Tibial nerve (tissue), 4 donors: ENCODE measurements at regions not wholly inside any gene's neighbourhood (a gene's known extent, or its start where the extent isn't known, plus 50 kb on each side); places are given as distances from the start of the nearest gene placed in this dataset.
A peak's percentile ranks its signal among the peaks of the same experiment; 100 is the strongest.

ENCODE experiments used
- DNase-seq, 2 donors: peaks; one replicate each; pipeline ENCODE4 v3.0.0-alpha.2; 2019; ENCODE audit warnings: low spot score in 2 of 2
- H3K27ac ChIP-seq, 4 donors: fragments of 200-600 bp; sonication (generic) in 3 of 4; one replicate each; pipeline ENCODE4 v1.5.1; 2017 to 2019; ENCODE audit warnings: mild to moderate bottlenecking in 1 of 4
- H3K27me3 ChIP-seq, 2 donors: fragments of 200-600 bp; sonication (generic) in 1 of 2; one replicate each; pipeline versions ENCODE4 v1.5.1 to v1.6.0; 2017 to 2019
- H3K36me3 ChIP-seq, 3 donors: fragments of 200-600 bp; sonication (generic); one replicate each; pipeline ENCODE4 v1.5.1; 2018 to 2019
- H3K4me1 ChIP-seq, 4 donors: fragments of 200-600 bp; sonication (generic) in 3 of 4; one replicate each; pipeline ENCODE4 v1.5.1; 2017 to 2019
- H3K4me3 ChIP-seq, 4 donors: fragments of 200-600 bp; sonication (generic) in 3 of 4; one replicate each; pipeline ENCODE4 v1.5.1; 2017 to 2019; ENCODE audit warnings: mild to moderate bottlenecking in 1 of 4, moderate library complexity in 1 of 4
- H3K9me3 ChIP-seq, 4 donors: fragments of 200-600 bp; sonication (generic) in 3 of 4; one replicate each; pipeline ENCODE4 v1.5.1; 2017 to 2019
- CTCF ChIP-seq, 5 experiments: fragments of 200-600 bp in 3 of 5; fragments of 450-650 bp in 2 of 5; sonication (generic) in 3 of 5; IDR thresholded peaks; one replicate each; pipeline ENCODE4 v1.5.1; 2016 to 2019; ENCODE audit warnings: antibody characterized with exemption in 5 of 5, mild to moderate bottlenecking in 3 of 5, moderate library complexity in 2 of 5
- EP300 ChIP-seq, 2 donors: sonication (generic); formaldehyde crosslinking; IDR thresholded peaks; one replicate each; pipeline ENCODE4 v1.6.1; 2017; ENCODE audit warnings: antibody characterized with exemption in 2 of 2, mild to moderate bottlenecking in 1 of 2
- POLR2A ChIP-seq, 2 donors: fragments of 450-650 bp; IDR thresholded peaks; one replicate each; pipeline ENCODE4 v1.6.1; 2017; ENCODE audit warnings: antibody characterized with exemption in 2 of 2, mild to moderate bottlenecking in 2 of 2, moderate library complexity in 2 of 2
- WGBS, 2 donors: methylation state at CpG; one replicate each; pipeline ENCODE4 v1.1.5; 2018; 5-methylcytosine and 5-hydroxymethylcytosine counted together

DNA sequence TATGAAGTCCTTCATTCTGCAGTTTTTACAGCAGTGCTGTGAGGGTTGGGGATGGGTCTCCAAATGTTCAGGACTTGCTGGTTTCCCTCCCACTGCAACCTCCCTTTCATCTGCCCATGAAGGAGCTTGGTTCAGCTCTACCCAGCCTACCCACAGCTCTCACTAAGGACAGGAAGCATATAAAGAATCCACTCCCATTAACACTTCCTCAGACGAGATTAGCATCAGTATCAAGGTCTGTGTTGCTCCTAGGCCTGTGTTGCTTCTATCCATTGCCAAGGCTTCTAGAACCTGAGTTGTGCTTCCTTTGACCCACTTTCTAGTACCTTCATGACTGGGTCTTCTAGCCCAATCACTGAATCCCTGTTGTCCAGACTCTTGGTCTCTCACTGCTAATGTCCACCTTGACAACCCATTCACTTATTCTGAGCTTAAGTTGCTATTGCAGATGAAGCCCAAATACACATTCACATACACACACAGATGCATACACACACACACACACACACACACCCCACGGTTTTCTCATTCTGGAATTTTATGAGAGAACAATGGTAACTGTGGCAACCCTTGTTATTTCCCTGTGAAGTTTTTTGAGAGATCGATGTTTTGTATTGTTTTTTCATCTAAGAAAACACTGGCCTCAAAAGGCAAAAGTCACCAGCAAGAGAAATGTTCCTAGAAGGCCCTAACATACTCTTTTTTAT is 248.1 kb downstream of the MTERF1 start:
- no peak for DNase-seq
- TF ChIP-seq CTCF (IDR thresholded peaks at IDR 0.05): no peak
- TF ChIP-seq EP300 (IDR thresholded peaks at IDR 0.05): no peak
- no peak for TF ChIP-seq POLR2A (IDR thresholded peaks at IDR 0.05)
- Histone ChIP-seq H3K9me3 (no peaks in the 10 kb centered on the region), H3K4me3 (no peak overlapping the region), H3K4me1 (peaks cover 0 to 8% (median 0%) of the 10 kb centered on the region in 4 donors), H3K27ac (no peak overlapping the region), H3K27me3 (no peaks in the 10 kb centered on the region), H3K36me3 (no peaks in the 10 kb centered on the region)
- 35 to 47% methylated on average over 3 of the region's 3 CpGs for WGBS, 2 donors

DNA sequence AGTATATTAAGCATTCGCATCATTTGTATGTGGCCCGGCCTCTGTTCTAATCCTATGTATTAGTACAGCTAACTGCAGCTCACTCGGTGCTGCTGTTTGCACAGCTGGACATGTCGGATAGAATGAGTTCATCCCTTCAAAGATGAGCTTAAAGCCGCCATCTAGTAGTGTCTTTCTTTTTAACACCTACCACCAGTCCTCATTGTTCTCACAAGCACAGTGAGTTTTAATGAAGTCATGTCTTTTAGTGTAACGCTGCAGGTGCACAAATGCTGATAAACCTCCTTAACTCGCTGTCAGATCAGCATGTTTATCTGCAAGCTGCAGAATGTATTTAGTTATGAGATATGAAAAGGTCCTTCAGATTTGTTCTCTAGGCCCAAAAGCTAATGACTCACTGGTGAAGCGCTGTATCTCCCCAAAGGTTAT is 247.5 kb downstream of the MTERF1 start:
- no peak for TF ChIP-seq POLR2A (IDR thresholded peaks at IDR 0.05)
- TF ChIP-seq EP300 (IDR thresholded peaks at IDR 0.05): no peak
- TF ChIP-seq CTCF (IDR thresholded peaks at IDR 0.05): no peak
- H3K27me3 ChIP-seq: no peaks in the 10 kb centered on the region
- H3K4me1 ChIP-seq: peaks cover 0 to 8% (median 0%) of the 10 kb centered on the region in 4 donors
- H3K9me3 ChIP-seq: no peaks in the 10 kb centered on the region
- H3K36me3 ChIP-seq: no peaks in the 10 kb centered on the region
- no peak overlapping the region for H3K4me3 ChIP-seq
- DNase-seq: no peak
- WGBS, 2 donors: 62 to 70% methylated on average over 8 of the region's 8 CpGs
- H3K27ac ChIP-seq: no peak overlapping the region

- TF ChIP-seq CTCF (IDR thresholded peaks at IDR 0.05): no peak
- TF ChIP-seq POLR2A (IDR thresholded peaks at IDR 0.05): no peak
- no peak for TF ChIP-seq EP300 (IDR thresholded peaks at IDR 0.05)
- no peaks in the 10 kb centered on the region for H3K36me3 ChIP-seq
- H3K4me1 ChIP-seq: peaks cover 0 to 7% (median 0%) of the 10 kb centered on the region in 4 donors
- H3K27ac ChIP-seq: no peak overlapping the region
- no peaks in the 10 kb centered on the region for H3K9me3 ChIP-seq
- 63 to 73% methylated on average over 3 of the region's 3 CpGs for WGBS, 2 donors
- no peak for DNase-seq
- H3K4me3 ChIP-seq: no peak overlapping the region
- H3K27me3 ChIP-seq: no peaks in the 10 kb centered on the region
These were observed 245.9 kb downstream of the MTERF1 start for GRCh38 chr7:91634485-91635177.

DNA sequence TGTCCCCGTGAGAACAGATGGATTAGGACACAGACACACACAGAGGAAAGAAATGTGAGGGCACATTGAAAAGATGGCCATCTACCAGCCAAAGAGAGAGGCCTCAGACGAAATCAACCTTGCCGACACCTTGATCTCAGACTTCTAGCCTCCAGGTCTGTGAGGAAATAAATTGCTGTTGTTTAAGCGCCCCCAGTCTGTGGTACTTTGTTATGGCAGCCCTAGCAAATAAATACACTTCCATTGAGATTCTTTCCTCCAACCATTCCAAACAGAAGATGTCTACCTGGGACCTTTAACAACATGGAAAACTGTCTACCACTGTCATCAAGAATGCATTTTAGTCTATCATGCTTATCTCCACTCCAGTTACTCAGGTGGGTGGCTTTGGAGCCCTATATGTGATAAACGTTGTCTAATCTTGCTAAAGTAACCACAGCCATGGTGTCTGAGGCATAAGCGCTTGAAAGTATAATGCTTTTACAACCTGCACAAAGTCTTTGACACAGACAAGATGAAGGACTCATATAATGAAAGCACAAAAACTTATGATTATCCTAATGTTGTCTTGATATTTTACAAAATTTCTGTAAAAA is 244.3 kb downstream of the MTERF1 start:
- TF ChIP-seq POLR2A (IDR thresholded peaks at IDR 0.05): no peak
- TF ChIP-seq CTCF (IDR thresholded peaks at IDR 0.05): peak; percentile 26 to 32 (median 29)
- no peak for TF ChIP-seq EP300 (IDR thresholded peaks at IDR 0.05)
- no peaks in the 10 kb centered on the region for H3K27me3 ChIP-seq

GRCh38 chr7:91636728-91637127 is 243.8 kb downstream of the MTERF1 start:
- no peaks in the 10 kb centered on the region for H3K36me3 ChIP-seq
- H3K27ac ChIP-seq: no peak overlapping the region
- TF ChIP-seq POLR2A (IDR thresholded peaks at IDR 0.05): no peak
- no peak for TF ChIP-seq CTCF (IDR thresholded peaks at IDR 0.05)
- peaks cover 0 to 4% (median 0%) of the 10 kb centered on the region in 4 donors for H3K4me1 ChIP-seq
- 78 to 79% methylated on average over 2 of the region's 2 CpGs for WGBS, 2 donors
- no peak overlapping the region for H3K4me3 ChIP-seq
- DNase-seq: no peak
- no peaks in the 10 kb centered on the region for H3K27me3 ChIP-seq
- no peaks in the 10 kb centered on the region for H3K9me3 ChIP-seq

More for the DNA sequence above, 244.3 kb downstream of the MTERF1 start:
- peak in 1 of 2 donors; percentile 14 for DNase-seq
- Histone ChIP-seq H3K4me3 (no peak overlapping the region), H3K27ac (no peak overlapping the region), H3K9me3 (no peaks in the 10 kb centered on the region), H3K4me1 (peaks cover 0 to 4% (median 0%) of the 10 kb centered on the region in 4 donors), H3K36me3 (no peaks in the 10 kb centered on the region)
- WGBS, 2 donors: 70 to 72% methylated on average over 6 of the region's 6 CpGs
